Right atrium auricular region (tissue), 2 donors: ENCODE measurements at regions not wholly inside any gene's neighbourhood (a gene's known extent, or its start where the extent isn't known, plus 50 kb on each side); places are given as distances from the start of the nearest gene placed in this dataset.
"Not testable (repeated sequence)": the region's sequence is repeated elsewhere in the genome, so short reads cannot be mapped to it uniquely, and the experiment has no call there.

ENCODE experiments used
- DNase-seq: peaks from one replicate; pipeline ENCODE4 v3.0.0-alpha.2; 2019; ENCODE audit warnings: low spot score
- H3K27ac ChIP-seq, 2 donors: fragments of 200-600 bp; sonication (generic); 1 replicate in 1 of 2; 2 replicates in 1 of 2; pipeline ENCODE4 v1.5.1; 2016 to 2019
- H3K27me3 ChIP-seq, 2 donors: fragments of 200-600 bp; sonication (generic); one replicate each; pipeline versions ENCODE4 v1.5.1 to v1.6.0; 2017 to 2019
- H3K36me3 ChIP-seq: fragments of 200-600 bp; sonication (generic); one replicate; pipeline ENCODE4 v1.5.1; 2016
- H3K4me1 ChIP-seq, 2 donors: fragments of 200-600 bp; sonication (generic); one replicate each; pipeline versions ENCODE4 v1.5.1 to v1.6.0; 2017 to 2019
- H3K4me3 ChIP-seq, 2 donors: fragments of 200-600 bp; sonication (generic); 1 replicate in 1 of 2; 2 replicates in 1 of 2; pipeline ENCODE4 v1.5.1; 2017 to 2019; ENCODE audit warnings: mild to moderate bottlenecking in 1 of 2, moderate library complexity in 1 of 2
- H3K9me3 ChIP-seq, 2 donors: fragments of 200-600 bp; sonication (generic); one replicate each; pipeline ENCODE4 v1.5.1; 2019
- TF ChIP-seq, protein P1 (sequence below), 2 donors: fragments of 200-600 bp; sonication (generic); IDR thresholded peaks; one replicate each; pipeline ENCODE4 v1.5.1; 2019; ENCODE audit warnings: antibody characterized with exemption in 2 of 2

DNA sequence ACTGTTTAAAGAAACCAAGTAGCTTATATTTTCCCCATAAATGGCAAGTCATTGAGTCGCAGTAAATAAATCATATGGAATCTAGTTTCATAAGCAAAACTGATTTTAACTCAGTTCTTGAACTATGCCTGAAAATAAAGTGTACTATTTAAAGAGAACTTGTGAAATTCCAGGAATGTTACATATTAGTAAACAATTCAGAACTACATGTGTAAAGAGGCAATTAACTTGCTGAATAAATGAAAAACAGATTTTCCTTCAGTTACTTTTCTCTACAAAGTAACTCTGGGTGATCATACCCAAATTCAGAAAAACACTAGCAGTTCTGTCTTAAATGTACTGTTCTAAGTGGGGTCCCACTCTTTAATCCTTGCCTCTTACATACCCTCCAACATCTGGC is 236.1 kb upstream of the EDNRA start:
- Histone ChIP-seq H3K36me3 (no peaks in the 10 kb centered on the region), H3K4me3 (no peak overlapping the region), H3K4me1 (no peaks in the 10 kb centered on the region), H3K27ac (no peak overlapping the region), H3K27me3 (no peaks in the 10 kb centered on the region), H3K9me3 (no peaks in the 10 kb centered on the region)
- TF ChIP-seq, protein P1, sequence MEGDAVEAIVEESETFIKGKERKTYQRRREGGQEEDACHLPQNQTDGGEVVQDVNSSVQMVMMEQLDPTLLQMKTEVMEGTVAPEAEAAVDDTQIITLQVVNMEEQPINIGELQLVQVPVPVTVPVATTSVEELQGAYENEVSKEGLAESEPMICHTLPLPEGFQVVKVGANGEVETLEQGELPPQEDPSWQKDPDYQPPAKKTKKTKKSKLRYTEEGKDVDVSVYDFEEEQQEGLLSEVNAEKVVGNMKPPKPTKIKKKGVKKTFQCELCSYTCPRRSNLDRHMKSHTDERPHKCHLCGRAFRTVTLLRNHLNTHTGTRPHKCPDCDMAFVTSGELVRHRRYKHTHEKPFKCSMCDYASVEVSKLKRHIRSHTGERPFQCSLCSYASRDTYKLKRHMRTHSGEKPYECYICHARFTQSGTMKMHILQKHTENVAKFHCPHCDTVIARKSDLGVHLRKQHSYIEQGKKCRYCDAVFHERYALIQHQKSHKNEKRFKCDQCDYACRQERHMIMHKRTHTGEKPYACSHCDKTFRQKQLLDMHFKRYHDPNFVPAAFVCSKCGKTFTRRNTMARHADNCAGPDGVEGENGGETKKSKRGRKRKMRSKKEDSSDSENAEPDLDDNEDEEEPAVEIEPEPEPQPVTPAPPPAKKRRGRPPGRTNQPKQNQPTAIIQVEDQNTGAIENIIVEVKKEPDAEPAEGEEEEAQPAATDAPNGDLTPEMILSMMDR (IDR thresholded peaks at IDR 0.05): no peak
- no peak for DNase-seq

DNA sequence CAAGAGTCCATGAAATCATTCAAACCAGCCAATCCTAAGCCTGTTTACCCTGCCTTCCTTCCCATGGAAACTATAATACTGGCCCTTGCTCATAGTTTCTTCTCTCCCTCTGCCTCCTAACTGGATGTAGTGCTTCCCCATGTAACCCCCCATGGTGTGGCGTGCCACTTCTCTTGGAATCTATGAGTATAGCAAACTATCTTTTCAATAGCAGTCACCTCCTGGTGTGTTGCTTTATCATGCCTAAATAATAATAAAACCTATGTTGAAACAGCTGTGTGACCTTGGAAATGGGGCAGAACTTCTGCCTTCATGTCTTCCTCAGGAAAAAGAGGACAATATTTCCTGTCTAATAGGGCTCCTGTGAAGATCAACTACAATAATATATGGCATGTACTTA is 234.8 kb upstream of the EDNRA start:
- Histone ChIP-seq H3K4me1 (no peaks in the 10 kb centered on the region), H3K9me3 (no peaks in the 10 kb centered on the region)
- TF ChIP-seq, protein P1 (IDR thresholded peaks at IDR 0.05): no peak

GRCh38 chr4:147246528-147246927 is 234.4 kb upstream of the EDNRA start:
- H3K4me1 ChIP-seq, H3K36me3 ChIP-seq, DNase-seq, H3K9me3 ChIP-seq, H3K27ac ChIP-seq, H3K4me3 ChIP-seq, H3K27me3 ChIP-seq: not testable (repeated sequence)

More for the DNA sequence above, 234.8 kb upstream of the EDNRA start:
- Histone ChIP-seq H3K27me3 (no peaks in the 10 kb centered on the region), H3K27ac (no peak overlapping the region), H3K4me3 (no peak overlapping the region), H3K36me3 (no peaks in the 10 kb centered on the region)
- DNase-seq: no peak

DNA sequence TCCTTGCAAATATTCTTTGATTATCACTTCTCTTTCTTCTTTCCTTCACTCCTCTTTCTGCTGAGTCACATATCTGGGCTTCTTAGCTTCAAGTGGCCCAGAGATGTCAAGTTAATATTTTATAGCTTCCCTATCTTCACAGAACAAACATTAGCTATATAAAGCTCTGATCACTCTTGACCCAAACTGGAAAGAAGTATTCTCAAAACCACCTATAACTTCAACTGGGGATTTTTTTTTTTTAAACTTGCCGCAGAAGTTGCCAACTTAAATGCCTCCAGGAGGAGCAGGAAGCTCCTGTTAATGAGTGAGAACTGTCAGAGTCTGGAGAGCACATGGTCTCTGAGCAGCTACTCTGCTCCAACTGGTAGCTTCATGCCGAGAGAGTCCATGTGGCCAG is 233.3 kb upstream of the EDNRA start:
- H3K36me3 ChIP-seq: no peaks in the 10 kb centered on the region
- no peaks in the 10 kb centered on the region for H3K9me3 ChIP-seq
- H3K27ac ChIP-seq: no peak overlapping the region
- H3K27me3 ChIP-seq: no peaks in the 10 kb centered on the region
- DNase-seq: no peak
- H3K4me3 ChIP-seq: no peak overlapping the region
- TF ChIP-seq, protein P1 (IDR thresholded peaks at IDR 0.05): no peak
- H3K4me1 ChIP-seq: no peaks in the 10 kb centered on the region

DNA sequence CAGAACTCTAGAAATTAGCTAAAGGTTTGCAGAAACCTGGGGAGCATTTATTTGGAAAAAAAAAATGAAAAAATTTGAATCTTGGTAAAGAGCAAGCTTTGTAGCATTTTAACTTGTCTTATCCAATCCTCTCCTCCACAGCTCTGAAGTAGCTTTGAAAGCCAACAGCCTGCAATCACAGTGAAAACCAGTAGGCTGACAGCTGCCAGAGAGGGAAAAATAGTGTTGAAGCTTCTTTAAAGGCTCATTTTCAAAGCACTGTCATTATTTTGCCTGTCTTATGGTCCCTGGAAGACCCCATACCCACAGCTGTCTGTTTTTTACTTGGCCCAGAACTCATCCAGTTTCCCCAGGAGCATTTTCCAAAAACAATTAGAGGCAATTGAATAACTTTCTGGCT is 230.8 kb upstream of the EDNRA start:
- Histone ChIP-seq H3K4me3 (no peak overlapping the region), H3K36me3 (no peaks in the 10 kb centered on the region), H3K4me1 (no peaks in the 10 kb centered on the region), H3K27me3 (no peaks in the 10 kb centered on the region), H3K9me3 (no peaks in the 10 kb centered on the region), H3K27ac (no peak overlapping the region)
- DNase-seq: no peak
- TF ChIP-seq, protein P1 (IDR thresholded peaks at IDR 0.05): no peak

- not testable (repeated sequence) for DNase-seq, H3K9me3 ChIP-seq, H3K4me3 ChIP-seq, H3K36me3 ChIP-seq, H3K4me1 ChIP-seq, H3K27ac ChIP-seq, H3K27me3 ChIP-seq
These were observed 225.6 kb upstream of the EDNRA start for GRCh38 chr4:147255268-147255667.

DNA sequence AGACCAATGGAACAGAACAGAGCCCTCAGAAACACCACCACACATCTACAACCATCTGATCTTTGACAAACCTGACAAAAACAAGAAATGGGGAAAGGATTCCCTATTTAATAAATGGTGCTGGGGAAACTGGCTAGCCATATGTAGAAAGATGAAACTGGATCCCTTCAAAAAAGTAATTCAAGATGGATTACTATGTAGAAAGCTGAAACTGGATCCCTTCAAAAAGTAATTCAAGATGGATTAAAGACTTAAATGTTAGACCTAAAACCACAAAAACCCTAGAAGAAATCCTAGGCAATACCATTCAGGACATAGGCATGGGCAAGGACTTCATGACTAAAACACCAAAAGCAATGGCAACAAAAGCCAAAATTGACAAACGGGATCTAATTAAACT is 221.6 kb upstream of the EDNRA start:
- not testable (repeated sequence) for DNase-seq, H3K4me1 ChIP-seq, H3K36me3 ChIP-seq, H3K27ac ChIP-seq, H3K27me3 ChIP-seq, H3K9me3 ChIP-seq, H3K4me3 ChIP-seq
